PC-3 (cell line): ENCODE measurements at regions not wholly inside any gene's neighbourhood (a gene's known extent, or its start where the extent isn't known, plus 50 kb on each side); places are given as distances from the start of the nearest gene placed in this dataset.

Experiments
- EZH2 ChIP-seq: fragments of 300-600 bp; sonication (generic); IDR thresholded peaks from one replicate; pipeline ENCODE4 v1.6.1; 2017; ENCODE audit warnings: antibody characterized with exemption, mild to moderate bottlenecking, low read length; ENCODE audit not compliant: unreplicated experiment
- TF ChIP-seq, protein P1 (sequence below): fragments of 300-600 bp; sonication (generic); conservative IDR thresholded peaks from 2 replicates; pipeline ENCODE4 v1.5.1; 2017; ENCODE audit warnings: antibody characterized with exemption, low read depth, mild to moderate bottlenecking, low read length

GRCh38 chr4:10383417-10383816, 73.8 kb downstream of the ZNF518B start:
- TF ChIP-seq, protein P1, sequence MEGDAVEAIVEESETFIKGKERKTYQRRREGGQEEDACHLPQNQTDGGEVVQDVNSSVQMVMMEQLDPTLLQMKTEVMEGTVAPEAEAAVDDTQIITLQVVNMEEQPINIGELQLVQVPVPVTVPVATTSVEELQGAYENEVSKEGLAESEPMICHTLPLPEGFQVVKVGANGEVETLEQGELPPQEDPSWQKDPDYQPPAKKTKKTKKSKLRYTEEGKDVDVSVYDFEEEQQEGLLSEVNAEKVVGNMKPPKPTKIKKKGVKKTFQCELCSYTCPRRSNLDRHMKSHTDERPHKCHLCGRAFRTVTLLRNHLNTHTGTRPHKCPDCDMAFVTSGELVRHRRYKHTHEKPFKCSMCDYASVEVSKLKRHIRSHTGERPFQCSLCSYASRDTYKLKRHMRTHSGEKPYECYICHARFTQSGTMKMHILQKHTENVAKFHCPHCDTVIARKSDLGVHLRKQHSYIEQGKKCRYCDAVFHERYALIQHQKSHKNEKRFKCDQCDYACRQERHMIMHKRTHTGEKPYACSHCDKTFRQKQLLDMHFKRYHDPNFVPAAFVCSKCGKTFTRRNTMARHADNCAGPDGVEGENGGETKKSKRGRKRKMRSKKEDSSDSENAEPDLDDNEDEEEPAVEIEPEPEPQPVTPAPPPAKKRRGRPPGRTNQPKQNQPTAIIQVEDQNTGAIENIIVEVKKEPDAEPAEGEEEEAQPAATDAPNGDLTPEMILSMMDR: no peak
- no peak for TF ChIP-seq EZH2
